ENCODE measurements at regions not wholly inside any gene's neighbourhood (a gene's known extent, or its start where the extent isn't known, plus 50 kb on each side); places are given as distances from the start of the nearest gene placed in this dataset.

GRCh38 chrX:69371159-69371558 lies 133.0 kb upstream of the NALF2 start:
- ChIA-PET CTCF (interaction anchor here (1.4 kb wide), 2 partner anchors 16 to 545 kb away, joined by 3 to 4 read pairs; no protein-coding TSS in a partner anchor), POLR2A (no interaction called here)
- TF ChIP-seq, protein P1, sequence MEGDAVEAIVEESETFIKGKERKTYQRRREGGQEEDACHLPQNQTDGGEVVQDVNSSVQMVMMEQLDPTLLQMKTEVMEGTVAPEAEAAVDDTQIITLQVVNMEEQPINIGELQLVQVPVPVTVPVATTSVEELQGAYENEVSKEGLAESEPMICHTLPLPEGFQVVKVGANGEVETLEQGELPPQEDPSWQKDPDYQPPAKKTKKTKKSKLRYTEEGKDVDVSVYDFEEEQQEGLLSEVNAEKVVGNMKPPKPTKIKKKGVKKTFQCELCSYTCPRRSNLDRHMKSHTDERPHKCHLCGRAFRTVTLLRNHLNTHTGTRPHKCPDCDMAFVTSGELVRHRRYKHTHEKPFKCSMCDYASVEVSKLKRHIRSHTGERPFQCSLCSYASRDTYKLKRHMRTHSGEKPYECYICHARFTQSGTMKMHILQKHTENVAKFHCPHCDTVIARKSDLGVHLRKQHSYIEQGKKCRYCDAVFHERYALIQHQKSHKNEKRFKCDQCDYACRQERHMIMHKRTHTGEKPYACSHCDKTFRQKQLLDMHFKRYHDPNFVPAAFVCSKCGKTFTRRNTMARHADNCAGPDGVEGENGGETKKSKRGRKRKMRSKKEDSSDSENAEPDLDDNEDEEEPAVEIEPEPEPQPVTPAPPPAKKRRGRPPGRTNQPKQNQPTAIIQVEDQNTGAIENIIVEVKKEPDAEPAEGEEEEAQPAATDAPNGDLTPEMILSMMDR (IDR thresholded peaks at IDR 0.05; ENCODE audit: insufficient read depth, low read length, missing control alignments): no peak
- DNase-seq (ENCODE audit: low read depth, low spot score): no peak
- no peak overlapping the region for H3K4me3 ChIP-seq (ENCODE audit: low read depth, low read length)

- TF ChIP-seq, protein P1 (IDR thresholded peaks at IDR 0.05; ENCODE audit: insufficient read depth, low read length, missing control alignments): no peak
- DNase-seq (ENCODE audit: low read depth, low spot score): no peak
- CTCF ChIA-PET: interaction anchor here (1.4 kb wide), 1 partner anchor 17 kb away, joined by 8 read pairs; no protein-coding TSS in a partner anchor
- POLR2A ChIA-PET: no interaction called here
- H3K4me3 ChIP-seq (ENCODE audit: low read depth, low read length): no peak overlapping the region
These were observed 134.1 kb upstream of the NALF2 start for GRCh38 chrX:69369999-69370398.

- ChIA-PET CTCF (interaction anchor here (1.3 kb wide), 1 partner anchor 20 kb away, joined by 3 read pairs; no protein-coding TSS in a partner anchor), POLR2A (no interaction called here)
- H3K4me3 ChIP-seq (ENCODE audit: low read depth, low read length): no peak overlapping the region
- no peak for DNase-seq (ENCODE audit: low read depth, low spot score)
- TF ChIP-seq, protein P1 (IDR thresholded peaks at IDR 0.05; ENCODE audit: insufficient read depth, low read length, missing control alignments): no peak
These were observed 137.9 kb upstream of the NALF2 start for GRCh38 chrX:69366183-69366582.

DNA sequence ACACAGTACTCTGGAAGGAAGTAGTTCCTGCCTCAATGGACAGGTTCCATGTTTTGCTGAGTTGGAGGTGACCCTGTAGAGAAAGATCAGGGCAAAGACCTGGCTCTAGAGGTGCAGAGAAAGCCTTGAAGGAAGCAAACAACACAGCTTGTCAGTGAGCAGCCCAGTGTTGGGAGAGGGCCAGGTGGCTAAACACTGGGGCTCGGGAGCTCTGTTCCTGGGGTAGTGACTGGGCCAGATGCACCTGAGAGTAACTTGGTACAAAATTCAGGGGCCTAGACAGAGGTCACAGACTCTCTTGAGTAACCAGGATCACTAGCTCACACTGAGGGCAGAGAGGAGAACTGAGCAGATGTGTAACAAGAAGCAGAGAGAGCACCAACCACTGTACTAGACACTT lies 138.4 kb upstream of the NALF2 start:
- TF ChIP-seq, protein P1 (IDR thresholded peaks at IDR 0.05; ENCODE audit: insufficient read depth, low read length, missing control alignments): no peak
- DNase-seq (ENCODE audit: low read depth, low spot score): no peak
- no peak overlapping the region for H3K4me3 ChIP-seq (ENCODE audit: low read depth, low read length)
- ChIA-PET POLR2A (no interaction called here), CTCF (interaction anchor here (1.3 kb wide), 1 partner anchor 20 kb away, joined by 3 read pairs; no protein-coding TSS in a partner anchor)

DNA sequence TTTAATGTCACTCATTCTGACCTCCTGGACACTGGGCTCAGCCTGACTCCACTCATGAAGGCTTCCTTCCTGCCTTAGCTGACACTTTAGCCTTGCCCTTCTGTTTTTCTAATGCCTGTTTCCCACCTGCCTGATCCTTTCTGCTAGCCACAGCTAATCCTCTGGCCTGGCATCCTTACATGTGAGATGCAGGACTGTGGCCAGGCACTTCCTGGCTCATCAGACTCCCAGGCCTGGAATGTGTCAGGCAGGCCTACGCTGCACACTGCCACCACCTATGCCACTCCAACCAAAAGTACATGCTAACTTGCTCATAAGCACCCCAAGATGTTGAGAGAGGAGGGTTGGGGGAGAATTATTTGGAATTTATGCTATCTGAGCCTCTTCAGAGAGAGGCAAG lies 138.8 kb upstream of the NALF2 start:
- CTCF ChIA-PET: interaction anchor here (1.3 kb wide), 1 partner anchor 21 kb away, joined by 3 read pairs; no protein-coding TSS in a partner anchor
- TF ChIP-seq, protein P1 (IDR thresholded peaks at IDR 0.05; ENCODE audit: insufficient read depth, low read length, missing control alignments): no peak
- POLR2A ChIA-PET: no interaction called here
- no peak for DNase-seq (ENCODE audit: low read depth, low spot score)
- no peak overlapping the region for H3K4me3 ChIP-seq (ENCODE audit: low read depth, low read length)

DNA sequence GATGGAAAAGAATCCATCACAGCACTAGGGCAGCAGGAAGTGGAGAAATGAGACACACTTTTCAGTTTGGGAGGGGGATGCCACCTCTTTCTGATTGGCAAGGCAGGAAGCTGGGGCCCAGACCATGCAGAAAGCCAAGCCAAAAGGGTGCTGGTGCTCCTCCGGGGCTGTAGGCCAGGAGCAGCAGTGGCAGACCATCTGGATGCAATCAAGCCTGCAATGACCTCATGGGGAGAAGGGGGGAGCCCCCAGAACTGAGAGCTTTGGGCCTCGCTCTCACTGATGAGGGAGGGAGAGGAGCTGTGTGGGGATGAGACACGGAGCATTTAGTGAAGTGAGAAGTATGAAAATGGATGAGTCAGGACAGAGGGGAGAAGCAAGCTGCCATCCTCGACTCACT lies 141.3 kb upstream of the NALF2 start:
- TF ChIP-seq, protein P1 (IDR thresholded peaks at IDR 0.05; ENCODE audit: insufficient read depth, low read length, missing control alignments): no peak
- DNase-seq (ENCODE audit: low read depth, low spot score): peak; percentile 49
- POLR2A ChIA-PET: interaction anchor here (2.0 kb wide), 1 partner anchor 533 kb away, joined by 16 read pairs; the partner anchor contains the start of gene EFNB1
- CTCF ChIA-PET: interaction anchor here (1.0 to 1.6 kb wide), 4 partner anchors 9 to 141 kb away, joined by 3 to 5 read pairs (median 4); no protein-coding TSS in a partner anchor
- no peak overlapping the region for H3K4me3 ChIP-seq (ENCODE audit: low read depth, low read length)
